A673 (cell line): ENCODE measurements at regions not wholly inside any gene's neighbourhood (a gene's known extent, or its start where the extent isn't known, plus 50 kb on each side); places are given as distances from the start of the nearest gene placed in this dataset.

Experiments
- EZH2 ChIP-seq: fragments of 200-600 bp; sonication (generic); IDR thresholded peaks from 2 replicates; pipeline ENCODE4 v1.6.1; 2017; ENCODE audit warnings: borderline replicate concordance, low read depth, mild to moderate bottlenecking, mixed read lengths, antibody characterized with exemption, low read length; ENCODE audit not compliant: poor library complexity, severe bottlenecking
- TF ChIP-seq, protein P1 (sequence below): fragments of 300-800, 200-600 bp; sonication (generic); conservative IDR thresholded peaks from 2 replicates; pipeline ENCODE4 v1.5.1; 2017; ENCODE audit warnings: low read depth, mild to moderate bottlenecking, antibody characterized with exemption, low read length, moderate library complexity, mixed read lengths

- TF ChIP-seq, protein P1, sequence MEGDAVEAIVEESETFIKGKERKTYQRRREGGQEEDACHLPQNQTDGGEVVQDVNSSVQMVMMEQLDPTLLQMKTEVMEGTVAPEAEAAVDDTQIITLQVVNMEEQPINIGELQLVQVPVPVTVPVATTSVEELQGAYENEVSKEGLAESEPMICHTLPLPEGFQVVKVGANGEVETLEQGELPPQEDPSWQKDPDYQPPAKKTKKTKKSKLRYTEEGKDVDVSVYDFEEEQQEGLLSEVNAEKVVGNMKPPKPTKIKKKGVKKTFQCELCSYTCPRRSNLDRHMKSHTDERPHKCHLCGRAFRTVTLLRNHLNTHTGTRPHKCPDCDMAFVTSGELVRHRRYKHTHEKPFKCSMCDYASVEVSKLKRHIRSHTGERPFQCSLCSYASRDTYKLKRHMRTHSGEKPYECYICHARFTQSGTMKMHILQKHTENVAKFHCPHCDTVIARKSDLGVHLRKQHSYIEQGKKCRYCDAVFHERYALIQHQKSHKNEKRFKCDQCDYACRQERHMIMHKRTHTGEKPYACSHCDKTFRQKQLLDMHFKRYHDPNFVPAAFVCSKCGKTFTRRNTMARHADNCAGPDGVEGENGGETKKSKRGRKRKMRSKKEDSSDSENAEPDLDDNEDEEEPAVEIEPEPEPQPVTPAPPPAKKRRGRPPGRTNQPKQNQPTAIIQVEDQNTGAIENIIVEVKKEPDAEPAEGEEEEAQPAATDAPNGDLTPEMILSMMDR: no peak
- no peak for TF ChIP-seq EZH2
These were observed 208.2 kb upstream of the PDGFD start for GRCh38 chr11:104372111-104372510.
